ENCODE measurements at regions not wholly inside any gene's neighbourhood (a gene's known extent, or its start where the extent isn't known, plus 50 kb on each side); places are given as distances from the start of the nearest gene placed in this dataset.

DNA sequence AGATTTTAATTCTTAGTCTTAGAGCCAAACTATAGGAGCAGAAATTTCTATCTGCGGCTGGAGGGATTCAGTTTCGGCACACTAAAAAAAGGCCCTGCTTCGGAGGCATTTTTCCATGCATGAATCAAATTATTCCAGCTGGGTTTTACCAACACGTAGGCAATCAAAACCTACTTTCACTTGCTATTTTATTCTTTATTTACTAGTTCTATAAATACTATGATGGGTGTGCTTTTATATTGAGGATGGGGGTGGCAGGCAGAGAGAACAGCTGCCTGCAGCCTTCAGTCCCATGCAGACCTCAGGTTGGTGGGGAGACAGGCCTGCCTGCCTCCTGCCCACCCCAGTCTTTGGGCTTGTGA lies 609.8 kb downstream of the BCOR start:
- TF ChIP-seq, protein P1, sequence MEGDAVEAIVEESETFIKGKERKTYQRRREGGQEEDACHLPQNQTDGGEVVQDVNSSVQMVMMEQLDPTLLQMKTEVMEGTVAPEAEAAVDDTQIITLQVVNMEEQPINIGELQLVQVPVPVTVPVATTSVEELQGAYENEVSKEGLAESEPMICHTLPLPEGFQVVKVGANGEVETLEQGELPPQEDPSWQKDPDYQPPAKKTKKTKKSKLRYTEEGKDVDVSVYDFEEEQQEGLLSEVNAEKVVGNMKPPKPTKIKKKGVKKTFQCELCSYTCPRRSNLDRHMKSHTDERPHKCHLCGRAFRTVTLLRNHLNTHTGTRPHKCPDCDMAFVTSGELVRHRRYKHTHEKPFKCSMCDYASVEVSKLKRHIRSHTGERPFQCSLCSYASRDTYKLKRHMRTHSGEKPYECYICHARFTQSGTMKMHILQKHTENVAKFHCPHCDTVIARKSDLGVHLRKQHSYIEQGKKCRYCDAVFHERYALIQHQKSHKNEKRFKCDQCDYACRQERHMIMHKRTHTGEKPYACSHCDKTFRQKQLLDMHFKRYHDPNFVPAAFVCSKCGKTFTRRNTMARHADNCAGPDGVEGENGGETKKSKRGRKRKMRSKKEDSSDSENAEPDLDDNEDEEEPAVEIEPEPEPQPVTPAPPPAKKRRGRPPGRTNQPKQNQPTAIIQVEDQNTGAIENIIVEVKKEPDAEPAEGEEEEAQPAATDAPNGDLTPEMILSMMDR (IDR thresholded peaks at IDR 0.05; ENCODE audit: insufficient read depth, low read length, poor library complexity, severe bottlenecking) = no peak
- TF ChIP-seq EZH2phosphoT487 (conservative IDR thresholded peaks at IDR 0.05; ENCODE audit: low read length) = no peak
